B cell (primary cell): ENCODE measurements at regions not wholly inside any gene's neighbourhood (a gene's known extent, or its start where the extent isn't known, plus 50 kb on each side); places are given as distances from the start of the nearest gene placed in this dataset.
"Not testable (repeated sequence)": the region's sequence is repeated elsewhere in the genome, so short reads cannot be mapped to it uniquely, and the experiment has no call there.

ENCODE experiments used
- CTCF ChIP-seq: fragments of 200-600 bp; IDR thresholded peaks from one replicate; pipeline ENCODE4 v1.8.0; 2022; ENCODE audit warnings: antibody characterized with exemption, mild to moderate bottlenecking
- EZH2 ChIP-seq: IDR thresholded peaks from 2 replicates; pipeline ENCODE4 v1.6.1; 2012; ENCODE audit warnings: borderline replicate concordance, low read depth, mild to moderate bottlenecking, moderate library complexity, low read length; ENCODE audit not compliant: insufficient read depth, poor library complexity, severe bottlenecking

- TF ChIP-seq CTCF, EZH2: not testable (repeated sequence)
Measured at GRCh38 chr9:41269054-41269453, 79.9 kb upstream of the ZNG1F start.
